Endothelial cell of hepatic sinusoid (primary cell): ENCODE measurements at regions not wholly inside any gene's neighbourhood (a gene's known extent, or its start where the extent isn't known, plus 50 kb on each side); places are given as distances from the start of the nearest gene placed in this dataset.
"Not testable (repeated sequence)": the region's sequence is repeated elsewhere in the genome, so short reads cannot be mapped to it uniquely, and the experiment has no call there.

Experiments used
- in situ Hi-C: cut with HindIII; loops from 2 replicates; pipeline ENCODE4 v1.10.0; 2017; ENCODE audit warnings: low sequenced_read_pairs

DNA sequence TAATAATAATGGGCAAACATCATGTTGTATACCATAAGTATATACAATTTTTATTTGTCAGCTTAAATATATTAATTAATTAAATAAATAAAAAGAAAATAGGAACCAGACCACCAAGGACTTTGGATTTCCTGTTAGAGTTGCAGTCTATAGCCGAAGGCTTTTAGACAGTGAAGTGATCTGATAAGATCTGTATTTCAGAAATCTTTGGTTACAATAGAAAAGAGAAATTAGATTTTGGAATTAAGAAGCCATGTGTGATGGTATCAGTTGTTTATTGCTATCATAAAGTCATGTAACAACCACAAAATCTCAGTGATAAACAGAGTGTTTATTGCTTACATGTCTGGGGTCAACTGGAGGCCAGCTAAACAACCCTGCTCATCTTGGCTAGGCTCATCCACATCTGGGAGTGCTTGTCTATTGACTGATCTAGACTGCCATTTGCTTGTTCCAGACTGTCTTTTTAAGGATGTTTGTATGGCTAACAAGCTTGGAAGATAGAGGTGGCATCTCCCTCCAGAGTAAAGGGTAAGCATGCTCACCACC is 142.1 kb upstream of the USP9X start:
- in situ Hi-C loops, result loop anchor here (5.0 kb wide), 1 partner anchor 39 kb away; no protein-coding TSS in a partner anchor

DNA sequence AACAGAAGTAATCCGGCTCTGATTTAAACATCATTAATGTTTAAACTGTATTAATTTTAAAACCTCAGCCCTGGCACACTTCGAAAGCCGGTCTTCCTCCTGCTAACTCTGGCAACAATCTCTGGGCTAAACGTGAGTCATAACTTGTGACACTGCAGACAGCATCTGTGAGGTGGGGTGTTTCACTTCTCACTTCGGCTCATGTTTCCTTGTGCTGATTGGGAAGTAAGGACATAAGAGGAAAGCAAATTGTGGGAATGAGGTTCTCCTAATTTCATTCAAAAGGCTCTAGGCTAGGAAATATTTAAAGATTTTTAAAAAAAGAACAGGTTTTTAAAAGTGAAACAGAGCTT is 139.9 kb upstream of the USP9X start:
- in situ Hi-C loops, result no loop called here

DNA sequence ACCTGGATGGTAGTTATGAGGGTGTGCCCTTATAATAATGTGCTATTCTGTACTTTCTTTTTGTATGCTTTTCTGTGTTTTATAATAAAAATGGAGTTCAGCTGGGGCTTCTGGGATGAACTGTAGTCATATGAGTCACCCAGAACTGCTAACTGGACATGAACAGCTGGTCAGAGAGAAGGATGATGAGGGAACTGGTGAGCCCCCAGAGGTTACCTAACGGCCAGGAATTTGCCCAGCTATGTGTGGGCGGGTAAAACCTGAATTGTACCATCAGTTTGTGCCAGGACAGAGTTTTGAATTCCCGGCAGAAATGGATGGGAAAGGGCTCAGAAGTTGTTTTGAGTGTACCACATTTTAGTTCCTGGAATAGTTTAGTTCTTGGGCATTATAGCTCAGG is 138.0 kb upstream of the USP9X start:
- in situ Hi-C loops, result no loop called here

DNA sequence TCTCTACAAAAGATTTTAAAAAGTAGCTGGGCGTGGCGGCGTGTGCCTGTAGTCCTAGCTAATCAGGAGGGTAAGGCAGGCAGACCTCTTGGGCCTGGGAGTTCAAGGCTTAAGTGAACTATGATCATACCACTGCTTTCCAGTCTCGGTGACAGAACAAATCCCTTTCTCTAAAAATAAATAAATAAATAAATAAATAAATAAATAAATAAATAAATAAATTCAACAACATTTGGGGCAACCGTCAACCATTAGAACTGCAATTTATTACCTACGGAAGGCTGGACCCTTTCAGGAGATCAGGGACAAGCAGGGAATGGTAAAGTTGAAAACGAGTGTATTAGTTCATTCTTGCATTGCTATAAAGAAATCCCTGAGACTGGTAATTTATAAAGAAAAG is 136.2 kb upstream of the USP9X start:
- in situ Hi-C loops, result no loop called here

DNA sequence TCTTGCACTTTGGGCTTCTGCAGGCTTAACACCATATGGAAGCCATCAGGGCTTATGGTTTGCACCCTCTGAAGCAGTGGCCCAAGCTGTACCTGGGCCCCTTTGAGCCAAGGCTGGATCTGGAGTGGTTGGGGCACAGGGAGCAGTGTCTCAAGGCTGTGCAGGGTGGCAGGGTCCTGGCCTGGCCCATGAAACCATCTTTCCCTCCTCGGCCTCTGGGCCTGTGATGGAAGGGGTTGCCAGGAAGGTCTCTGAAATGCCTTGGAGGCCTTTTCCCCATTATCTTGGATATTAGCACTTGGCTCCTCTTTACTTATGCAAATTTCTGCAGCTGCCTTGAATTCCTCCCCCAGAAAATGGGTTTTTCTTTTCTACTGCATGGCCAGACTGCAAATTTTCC is 134.7 kb upstream of the USP9X start:
- in situ Hi-C loops, result no loop called here

DNA sequence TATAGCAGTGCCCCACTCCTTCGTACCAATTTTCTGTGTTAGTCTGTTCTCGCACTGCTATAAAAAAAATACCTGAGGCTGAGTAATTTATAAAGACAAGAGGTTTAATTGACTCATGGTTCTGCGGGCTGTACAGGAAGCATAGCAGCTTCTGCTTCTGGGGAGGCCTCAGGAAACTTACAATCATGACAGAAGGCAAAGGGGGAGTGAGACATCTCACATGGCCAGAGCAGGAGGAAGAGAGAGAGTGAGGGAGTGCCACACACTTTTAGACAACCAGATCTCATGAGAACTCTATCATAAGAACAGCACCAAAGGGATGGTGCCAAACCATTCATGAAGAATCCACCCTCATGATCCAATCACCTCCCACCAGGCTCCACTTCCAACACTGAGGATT is 133.8 kb upstream of the USP9X start:
- in situ Hi-C loops, result not testable (repeated sequence)

DNA sequence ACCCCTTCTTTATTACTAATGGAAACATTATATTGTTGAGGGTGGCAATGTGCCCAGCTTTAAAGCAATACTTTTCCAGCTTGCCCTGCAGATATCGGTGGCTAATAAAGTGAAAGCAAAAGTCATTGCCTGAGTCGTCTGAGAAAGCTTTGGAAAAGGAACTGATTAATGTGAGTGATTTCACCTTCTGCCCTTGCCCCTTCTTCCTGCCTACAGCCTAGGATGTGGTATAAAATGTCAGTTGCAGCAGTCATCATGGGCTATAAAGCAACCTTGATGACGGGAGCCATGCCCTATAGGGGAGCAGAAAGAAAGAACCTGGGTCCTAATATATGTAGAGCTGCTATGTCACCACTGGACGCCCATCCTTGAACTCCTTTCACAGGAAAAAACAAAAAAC is 132.4 kb upstream of the USP9X start:
- in situ Hi-C loops, result no loop called here

DNA sequence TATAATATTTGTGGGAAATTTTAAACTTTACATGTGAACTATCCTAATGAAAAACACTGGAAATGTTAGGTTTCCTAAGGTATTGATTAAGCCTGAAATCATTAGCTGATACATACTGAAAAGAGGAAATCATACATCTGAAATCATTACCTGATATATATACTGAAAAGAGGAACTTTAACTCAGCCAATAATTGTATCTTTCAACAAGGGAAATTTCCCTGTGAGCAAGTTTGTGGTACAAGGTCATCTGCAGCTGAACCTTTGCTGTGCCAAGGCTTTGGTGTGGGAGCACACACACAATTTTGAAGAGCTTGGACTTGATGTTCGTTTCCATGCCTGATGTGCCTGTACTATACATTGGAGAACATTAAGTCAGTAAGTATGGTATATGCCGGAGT is 131.9 kb upstream of the USP9X start:
- in situ Hi-C loops, result no loop called here

DNA sequence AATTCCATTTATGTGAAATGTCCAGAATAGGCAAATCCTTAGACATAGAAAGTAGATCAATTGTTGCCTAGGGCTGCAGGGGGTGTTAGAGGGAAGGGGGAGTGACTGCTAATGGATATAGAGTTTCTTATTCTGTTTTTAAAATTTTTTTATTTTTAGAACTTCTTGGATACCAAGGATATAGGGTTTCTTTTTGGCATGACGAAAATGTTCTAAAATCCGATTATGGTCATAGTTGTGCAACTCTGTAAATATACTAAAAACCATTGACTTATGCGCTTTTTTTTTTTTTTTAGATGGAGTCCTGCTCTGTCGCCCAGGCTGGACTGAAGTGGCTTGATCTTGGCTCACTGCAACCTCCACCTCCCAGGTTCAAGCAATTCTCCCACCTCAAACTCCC is 125.2 kb upstream of the USP9X start:
- in situ Hi-C loops, result no loop called here

DNA sequence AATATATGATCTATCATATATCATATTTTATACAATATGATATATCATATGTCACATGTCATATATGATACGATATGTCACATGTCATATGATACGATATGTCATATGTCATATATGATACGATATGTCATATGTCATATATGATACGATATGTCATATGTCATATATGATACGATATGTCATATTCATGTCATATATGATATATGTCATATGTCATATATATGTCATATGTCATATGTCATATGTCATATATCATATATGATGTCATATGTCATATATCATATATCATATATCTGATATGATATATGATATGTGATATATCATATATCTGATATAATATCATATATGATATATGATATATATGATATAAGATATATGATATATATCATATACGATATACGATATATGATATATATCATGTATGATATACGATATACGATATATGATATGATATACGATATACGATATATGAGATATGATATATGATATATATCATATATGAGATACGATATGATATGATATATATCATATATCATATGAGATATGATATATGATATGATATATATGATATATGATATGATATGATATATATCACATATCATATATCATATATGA is 122.3 kb upstream of the USP9X start:
- in situ Hi-C loops, result no loop called here

DNA sequence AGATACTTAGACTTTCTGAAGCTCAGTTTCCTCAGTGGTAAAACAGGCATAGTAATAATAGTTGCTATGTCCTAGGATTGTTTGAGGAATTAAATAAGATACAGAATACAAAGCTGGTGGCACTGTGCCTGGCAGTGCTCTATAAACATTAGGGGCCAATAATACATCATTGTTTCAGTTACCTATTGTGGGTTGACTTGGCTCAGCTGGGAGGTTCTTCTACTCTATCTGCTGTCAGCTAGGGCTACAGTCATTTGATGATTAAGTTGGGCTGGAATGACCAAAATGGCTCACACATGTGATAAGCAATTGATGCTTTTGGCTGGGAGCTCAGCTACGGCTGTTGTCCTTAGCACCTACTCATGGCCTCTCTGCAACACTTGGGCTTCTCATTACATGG is 121.2 kb upstream of the USP9X start:
- in situ Hi-C loops, result no loop called here

DNA sequence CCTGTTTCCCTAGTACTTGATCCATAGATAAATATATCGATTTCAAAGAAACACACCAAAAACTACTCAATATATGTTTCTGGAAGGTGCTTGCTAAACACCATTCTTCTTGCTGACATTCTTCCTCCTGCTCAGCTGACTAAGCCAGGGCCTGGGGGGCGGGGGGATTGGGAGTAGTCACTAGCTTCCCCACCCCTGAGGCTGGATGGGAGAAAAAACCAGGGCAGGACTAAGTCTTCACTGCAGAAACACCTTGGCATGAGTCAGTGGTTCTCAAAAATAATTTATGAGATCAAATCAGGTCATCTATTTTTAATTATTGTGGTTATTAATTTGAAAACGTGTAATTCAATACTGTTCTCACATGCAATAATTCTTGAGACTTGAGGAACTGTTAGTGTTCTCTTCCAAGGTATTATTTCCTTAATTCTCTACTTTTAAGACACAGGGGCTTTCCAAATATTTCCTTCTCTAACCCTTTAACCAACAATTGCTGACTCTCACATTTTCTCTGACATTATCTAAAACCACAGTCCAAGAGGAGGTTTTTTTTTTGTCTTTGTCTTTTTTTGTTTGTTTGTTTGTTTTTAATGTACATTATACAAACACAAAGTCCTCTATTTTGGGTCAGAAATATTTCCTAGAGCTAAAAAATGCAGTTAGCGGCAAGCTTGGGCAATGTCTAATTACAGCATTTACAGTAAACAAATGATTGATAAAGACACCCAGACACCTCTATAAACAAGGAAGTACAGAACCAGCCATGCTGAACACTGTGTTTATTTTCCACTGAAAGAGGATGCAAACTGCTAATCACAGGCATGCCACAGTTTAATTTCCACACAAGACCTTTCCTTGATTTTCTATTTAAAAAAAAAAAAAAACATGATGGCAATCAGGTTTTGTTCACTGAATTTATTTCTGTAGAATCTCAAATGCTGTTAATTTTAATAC is 120.3 kb upstream of the USP9X start:
- in situ Hi-C loops, result no loop called here

DNA sequence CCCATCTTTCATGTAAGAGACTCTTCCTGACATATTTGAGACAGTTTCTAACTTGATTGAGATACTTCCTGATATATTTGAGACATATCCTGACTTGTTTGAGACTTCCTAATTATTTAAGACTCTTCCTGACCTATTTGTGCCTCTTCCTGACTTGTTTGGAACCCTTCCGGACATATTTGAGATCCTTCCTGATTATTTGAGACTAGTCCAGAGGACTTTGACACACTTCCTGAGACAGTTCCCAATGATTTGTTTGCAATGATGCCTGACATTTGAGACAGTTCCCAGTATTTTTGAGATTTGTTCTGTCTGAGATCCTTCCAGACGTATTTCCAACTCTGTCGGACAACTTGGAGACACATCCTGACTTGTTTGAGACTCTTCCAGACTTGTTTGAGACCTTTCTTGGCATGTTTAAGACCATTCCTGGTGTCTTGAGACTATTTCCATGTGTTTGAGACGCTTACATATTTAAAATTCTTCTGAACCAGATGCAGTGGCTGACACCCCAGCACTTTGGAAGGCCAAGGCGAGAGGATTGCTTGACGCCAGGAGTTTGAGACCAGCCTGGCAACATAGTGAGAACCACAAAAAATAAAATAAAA is 118.9 kb upstream of the USP9X start:
- in situ Hi-C loops, result no loop called here

DNA sequence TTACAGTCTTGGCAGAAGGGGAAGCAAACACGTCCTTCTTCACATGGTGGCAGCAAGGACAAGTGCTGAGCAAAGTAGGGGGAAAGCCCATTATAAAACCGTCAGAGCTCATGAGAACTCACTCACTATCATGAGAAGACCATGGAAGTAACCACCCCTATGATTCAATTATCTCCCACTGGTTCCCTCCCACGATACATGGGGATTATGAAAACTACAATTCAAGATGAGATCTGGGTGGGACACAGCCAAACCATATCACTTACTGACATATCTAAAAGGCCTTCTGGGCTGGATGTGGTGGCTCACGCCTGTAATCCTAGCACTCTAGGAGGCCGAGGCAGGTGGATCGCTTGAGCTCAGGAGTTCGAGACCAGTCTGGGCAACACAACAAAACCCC is 117.1 kb upstream of the USP9X start:
- in situ Hi-C loops, result no loop called here

DNA sequence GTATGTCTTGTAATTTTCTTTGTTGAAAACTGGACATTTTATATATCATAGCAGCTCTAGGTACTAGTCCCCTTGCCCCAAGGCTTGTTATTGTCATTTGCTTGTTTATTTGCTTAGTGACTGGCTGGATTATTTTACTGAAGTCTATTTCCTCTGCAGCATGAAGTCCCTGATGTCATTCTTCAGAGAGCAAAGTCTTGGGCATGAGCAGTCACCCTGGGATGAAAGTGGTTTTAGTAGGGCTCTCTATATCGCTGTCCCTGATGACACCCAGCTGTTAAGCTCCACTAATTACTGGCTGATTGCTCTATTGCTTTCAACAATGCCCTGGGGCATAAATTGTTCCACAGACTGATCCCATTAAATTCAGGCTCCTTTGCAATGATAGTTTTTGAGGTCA is 113.5 kb upstream of the USP9X start:
- in situ Hi-C loops, result no loop called here

DNA sequence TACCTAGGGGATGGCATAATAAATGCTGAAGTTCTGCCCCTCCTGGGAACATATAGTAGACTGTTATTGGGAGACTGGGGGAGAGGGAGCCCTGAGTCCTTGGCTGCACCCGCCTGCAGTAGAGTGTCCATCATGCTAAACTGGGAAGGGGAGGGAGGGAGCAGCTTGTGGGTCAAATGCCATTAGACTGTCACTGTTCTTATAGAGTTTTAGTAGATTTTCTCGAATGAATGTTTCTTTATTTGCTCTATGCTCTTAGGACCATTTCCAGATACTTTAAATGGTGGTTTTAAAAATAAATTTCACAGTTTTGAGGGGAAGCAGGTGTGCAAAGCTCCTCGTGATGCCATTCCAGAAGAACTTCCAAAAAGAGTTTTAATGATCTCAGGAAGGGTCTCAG is 111.6 kb upstream of the USP9X start:
- in situ Hi-C loops, result no loop called here

DNA sequence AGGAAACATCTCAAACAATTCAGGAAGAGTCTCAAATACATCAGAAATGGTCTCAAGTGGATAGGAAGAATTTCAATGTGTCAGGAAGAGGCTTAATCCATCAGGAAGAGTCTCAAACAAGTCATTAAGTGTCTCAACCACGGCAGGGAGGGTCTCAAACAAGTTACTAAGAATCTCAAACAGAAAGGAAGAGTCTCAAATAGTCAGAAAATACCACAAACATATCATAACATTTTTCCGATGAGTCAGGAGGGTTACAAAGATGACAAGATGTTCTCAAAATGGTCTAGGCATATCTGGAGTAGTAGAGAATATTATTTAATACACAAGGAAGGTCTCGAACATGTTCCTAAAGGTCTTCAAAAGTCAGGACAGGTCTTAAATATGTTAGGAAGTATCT is 109.3 kb upstream of the USP9X start:
- in situ Hi-C loops, result no loop called here

DNA sequence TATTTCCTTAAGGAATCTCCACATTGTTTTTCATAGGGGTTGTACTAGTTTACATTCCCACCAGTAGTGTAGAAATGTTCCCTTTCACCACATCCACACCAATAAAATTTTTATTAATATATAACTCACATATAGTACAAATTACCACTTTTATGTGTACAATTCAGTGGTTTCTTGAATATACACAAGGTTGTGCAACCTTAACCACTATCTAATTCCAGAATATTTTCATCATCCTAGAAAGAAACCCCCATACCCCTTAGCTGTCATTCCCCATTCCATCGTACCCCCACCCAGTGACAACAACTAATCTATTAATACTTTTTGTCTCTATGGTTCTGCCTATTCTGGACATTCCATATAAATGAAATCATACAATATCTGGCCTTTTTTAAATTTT is 108.3 kb upstream of the USP9X start:
- in situ Hi-C loops, result no loop called here

DNA sequence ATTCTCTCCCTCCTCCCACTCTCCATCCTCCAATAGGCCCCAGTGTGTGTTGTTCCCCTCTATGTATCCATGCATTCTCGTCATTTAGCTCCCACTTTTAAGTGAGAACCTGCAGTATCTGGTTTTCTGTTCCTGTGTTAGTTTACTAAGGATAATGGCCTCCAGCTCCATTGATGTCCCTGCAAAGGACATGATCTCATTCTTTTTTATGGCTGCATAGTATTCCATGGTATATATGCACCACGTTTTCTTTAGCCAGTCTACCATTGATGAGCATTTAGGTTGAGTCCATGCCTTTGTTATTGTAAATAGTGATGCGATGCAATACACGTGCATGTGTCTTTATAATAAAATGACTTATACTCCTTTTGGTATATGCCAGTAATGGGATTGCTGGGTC is 100.3 kb upstream of the USP9X start:
- in situ Hi-C loops, result loop anchor here (5.0 kb wide), 1 partner anchor 43 kb away; no protein-coding TSS in a partner anchor

DNA sequence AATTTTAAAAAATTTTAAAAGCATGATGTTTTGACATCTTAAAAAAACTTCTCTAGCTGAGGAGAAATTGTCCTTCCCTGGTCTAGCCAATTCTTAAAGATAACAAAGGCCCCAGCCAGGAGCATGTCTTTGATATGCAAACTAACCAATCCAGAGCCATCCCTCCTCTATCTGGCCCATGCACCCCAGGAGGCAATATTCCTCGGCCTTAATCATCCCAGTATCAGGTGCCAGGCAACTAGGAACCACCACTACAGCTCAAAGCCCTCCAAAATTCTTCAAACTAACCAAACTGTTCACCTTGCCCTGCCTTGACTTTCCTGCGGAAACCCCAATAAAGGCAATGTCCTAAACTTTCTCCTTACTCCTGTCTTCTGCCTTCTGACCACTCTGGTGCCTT is 97.8 kb upstream of the USP9X start:
- in situ Hi-C loops, result no loop called here

DNA sequence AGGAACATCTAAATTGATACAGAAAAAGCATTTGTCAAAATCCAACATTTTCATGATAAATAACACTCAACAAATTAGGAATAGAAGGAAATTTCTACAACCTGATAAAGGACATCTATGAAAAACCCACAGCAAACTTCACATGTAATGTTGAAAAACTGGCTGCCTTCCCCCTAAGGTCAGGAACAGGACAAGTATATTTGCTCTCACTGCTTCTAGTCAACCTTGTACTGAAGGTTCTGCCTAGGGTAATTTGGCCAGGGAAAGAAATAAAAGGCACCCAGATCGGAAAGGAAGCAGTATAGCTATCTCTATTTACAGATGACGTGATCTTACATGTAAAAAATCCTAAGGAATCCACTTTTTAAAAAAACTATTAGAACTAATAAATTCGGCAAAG is 97.1 kb upstream of the USP9X start:
- in situ Hi-C loops, result no loop called here

DNA sequence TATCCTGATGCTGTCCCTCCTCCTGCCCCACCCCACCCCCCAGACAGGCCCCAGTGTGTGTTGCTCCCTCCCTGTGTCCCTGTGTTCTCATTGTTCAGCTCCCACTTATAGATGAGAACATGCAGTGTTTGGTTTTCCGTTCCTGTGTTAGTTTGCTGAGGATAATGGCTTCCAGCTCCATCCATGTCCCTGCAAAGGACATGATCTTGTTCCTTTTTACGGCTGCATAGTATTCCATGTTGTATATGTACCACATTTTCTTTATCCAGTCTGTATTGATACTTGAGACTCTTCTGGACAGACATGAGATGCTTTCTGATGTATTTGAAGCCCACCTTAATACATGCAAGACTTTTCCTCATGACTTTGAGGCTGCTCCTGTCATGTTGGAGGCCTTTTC is 91.8 kb upstream of the USP9X start:
- in situ Hi-C loops, result not testable (repeated sequence)
